ENCODE measurements at regions not wholly inside any gene's neighbourhood (a gene's known extent, or its start where the extent isn't known, plus 50 kb on each side); places are given as distances from the start of the nearest gene placed in this dataset.

DNA sequence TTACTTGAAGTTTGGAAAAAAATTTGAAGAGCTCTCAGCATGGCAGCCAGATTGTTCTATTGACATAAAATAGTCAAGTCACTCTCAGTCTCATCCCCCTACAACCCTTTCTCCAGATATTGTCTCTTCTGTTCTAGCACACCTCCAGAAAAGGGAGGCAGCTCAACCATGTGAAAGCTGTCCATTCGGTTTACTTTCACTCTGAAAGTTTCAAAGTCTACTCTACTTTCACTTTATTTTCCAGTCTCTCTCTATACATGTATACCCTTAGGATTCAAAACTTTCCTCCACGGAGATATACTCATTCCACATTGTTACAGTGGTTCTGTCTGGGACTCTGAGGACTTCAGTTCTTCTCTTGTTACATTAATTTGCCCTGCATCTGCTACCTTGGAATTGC is 111.0 kb upstream of the STAC start:
- DNase-seq (ENCODE audit: low spot score): no peak
- Histone ChIP-seq H3K36me3 (ENCODE audit: insufficient read depth, low read length, poor library complexity, severe bottlenecking) (no peaks in the 10 kb centered on the region), H3K4me3 (ENCODE audit: low read depth, low read length, poor library complexity, severe bottlenecking) (no peak overlapping the region), H3K27ac (ENCODE audit: low read depth, low read length, poor library complexity, severe bottlenecking) (no peak overlapping the region), H3K4me1 (ENCODE audit: insufficient read depth, low read length, poor library complexity, severe bottlenecking) (no peaks in the 10 kb centered on the region), H3K9me3 (ENCODE audit: low read depth, low read length, poor library complexity, severe bottlenecking) (no peaks in the 10 kb centered on the region), H3K27me3 (replicated peaks; ENCODE audit: insufficient read depth, low read depth, low read length, poor library complexity) (no peaks in the 10 kb centered on the region)
- CTCF ChIA-PET: no interaction called here
- POLR2A ChIA-PET (ENCODE audit: low non-redundant PET): no interaction called here
- intact Hi-C loops (cut with micrococcal nuclease; ENCODE audit: unreplicated experiment): no loop called here
- TF ChIP-seq EZH2 (IDR thresholded peaks at IDR 0.05; ENCODE audit: borderline replicate concordance, low read depth, low read length, poor library complexity, severe bottlenecking): no peak
- TF ChIP-seq, protein P1, sequence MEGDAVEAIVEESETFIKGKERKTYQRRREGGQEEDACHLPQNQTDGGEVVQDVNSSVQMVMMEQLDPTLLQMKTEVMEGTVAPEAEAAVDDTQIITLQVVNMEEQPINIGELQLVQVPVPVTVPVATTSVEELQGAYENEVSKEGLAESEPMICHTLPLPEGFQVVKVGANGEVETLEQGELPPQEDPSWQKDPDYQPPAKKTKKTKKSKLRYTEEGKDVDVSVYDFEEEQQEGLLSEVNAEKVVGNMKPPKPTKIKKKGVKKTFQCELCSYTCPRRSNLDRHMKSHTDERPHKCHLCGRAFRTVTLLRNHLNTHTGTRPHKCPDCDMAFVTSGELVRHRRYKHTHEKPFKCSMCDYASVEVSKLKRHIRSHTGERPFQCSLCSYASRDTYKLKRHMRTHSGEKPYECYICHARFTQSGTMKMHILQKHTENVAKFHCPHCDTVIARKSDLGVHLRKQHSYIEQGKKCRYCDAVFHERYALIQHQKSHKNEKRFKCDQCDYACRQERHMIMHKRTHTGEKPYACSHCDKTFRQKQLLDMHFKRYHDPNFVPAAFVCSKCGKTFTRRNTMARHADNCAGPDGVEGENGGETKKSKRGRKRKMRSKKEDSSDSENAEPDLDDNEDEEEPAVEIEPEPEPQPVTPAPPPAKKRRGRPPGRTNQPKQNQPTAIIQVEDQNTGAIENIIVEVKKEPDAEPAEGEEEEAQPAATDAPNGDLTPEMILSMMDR (conservative IDR thresholded peaks at IDR 0.05; ENCODE audit: low read depth, low read length): no peak
- BruUV-seq (replicated peaks): no TSS peak

DNA sequence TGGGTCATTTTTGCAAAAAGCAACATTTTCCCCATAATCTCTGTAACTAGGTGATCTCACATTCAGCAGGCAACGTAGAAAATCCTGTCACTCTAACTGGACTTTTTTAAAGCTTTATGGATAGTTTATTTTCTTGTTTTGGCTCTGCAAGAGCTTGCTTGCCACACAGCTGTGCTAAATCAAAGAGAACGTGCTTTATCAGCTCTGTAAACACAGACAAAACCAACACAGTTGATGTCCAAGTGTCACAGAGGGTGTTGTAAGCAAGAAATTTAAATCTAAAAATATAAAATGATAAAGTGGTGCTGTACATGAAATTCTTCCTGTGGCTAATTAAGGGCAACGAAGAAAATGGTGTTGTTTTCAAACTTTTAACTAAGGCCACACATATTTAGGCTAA is 97.5 kb upstream of the STAC start:
- H3K4me1 ChIP-seq (ENCODE audit: insufficient read depth, low read length, poor library complexity, severe bottlenecking): no peaks in the 10 kb centered on the region
- BruUV-seq (replicated peaks): no TSS peak
- no peaks in the 10 kb centered on the region for H3K9me3 ChIP-seq (ENCODE audit: low read depth, low read length, poor library complexity, severe bottlenecking)
- H3K36me3 ChIP-seq (ENCODE audit: insufficient read depth, low read length, poor library complexity, severe bottlenecking): no peaks in the 10 kb centered on the region
- DNase-seq (ENCODE audit: low spot score): no peak
- intact Hi-C loops (cut with micrococcal nuclease; ENCODE audit: unreplicated experiment): no loop called here
- no peak overlapping the region for H3K27ac ChIP-seq (ENCODE audit: low read depth, low read length, poor library complexity, severe bottlenecking)
- H3K4me3 ChIP-seq (ENCODE audit: low read depth, low read length, poor library complexity, severe bottlenecking): no peak overlapping the region
- ChIA-PET CTCF (no interaction called here), POLR2A (ENCODE audit: low non-redundant PET) (no interaction called here)
- no peaks in the 10 kb centered on the region for H3K27me3 ChIP-seq (replicated peaks; ENCODE audit: insufficient read depth, low read depth, low read length, poor library complexity)
- TF ChIP-seq EZH2 (IDR thresholded peaks at IDR 0.05; ENCODE audit: borderline replicate concordance, low read depth, low read length, poor library complexity, severe bottlenecking): no peak
- TF ChIP-seq, protein P1 (conservative IDR thresholded peaks at IDR 0.05; ENCODE audit: low read depth, low read length): no peak

DNA sequence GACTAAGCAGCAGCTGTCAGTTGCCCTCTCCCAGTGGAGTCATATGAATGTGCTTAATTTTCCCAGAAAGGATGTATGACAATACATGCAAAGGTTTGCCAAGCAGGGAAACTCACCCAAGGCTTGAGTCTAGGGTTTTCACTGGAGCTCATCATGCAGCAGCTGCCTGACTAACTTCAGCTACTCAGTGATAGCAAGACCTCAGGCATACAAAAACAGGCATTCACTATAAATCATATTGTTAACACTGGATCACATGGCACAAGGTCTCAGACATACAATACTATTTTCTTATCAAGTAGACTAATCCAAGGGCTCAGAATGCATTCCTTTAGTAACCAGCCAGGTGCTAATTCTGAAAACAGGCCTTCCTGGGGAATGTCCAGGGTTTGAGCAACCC is 85.0 kb upstream of the STAC start:
- intact Hi-C loops (cut with micrococcal nuclease; ENCODE audit: unreplicated experiment): no loop called here
- H3K27ac ChIP-seq (ENCODE audit: low read depth, low read length, poor library complexity, severe bottlenecking): no peak overlapping the region
- no peaks in the 10 kb centered on the region for H3K4me1 ChIP-seq (ENCODE audit: insufficient read depth, low read length, poor library complexity, severe bottlenecking)
- no peak for DNase-seq (ENCODE audit: low spot score)
- H3K4me3 ChIP-seq (ENCODE audit: low read depth, low read length, poor library complexity, severe bottlenecking): no peak overlapping the region
- ChIA-PET CTCF (no interaction called here), POLR2A (ENCODE audit: low non-redundant PET) (no interaction called here)
- no peaks in the 10 kb centered on the region for H3K27me3 ChIP-seq (replicated peaks; ENCODE audit: insufficient read depth, low read depth, low read length, poor library complexity)
- H3K36me3 ChIP-seq (ENCODE audit: insufficient read depth, low read length, poor library complexity, severe bottlenecking): no peaks in the 10 kb centered on the region
- no TSS peak for BruUV-seq (replicated peaks)
- no peaks in the 10 kb centered on the region for H3K9me3 ChIP-seq (ENCODE audit: low read depth, low read length, poor library complexity, severe bottlenecking)
- TF ChIP-seq, protein P1 (conservative IDR thresholded peaks at IDR 0.05; ENCODE audit: low read depth, low read length): no peak
- no peak for TF ChIP-seq EZH2 (IDR thresholded peaks at IDR 0.05; ENCODE audit: borderline replicate concordance, low read depth, low read length, poor library complexity, severe bottlenecking)
